ENCODE measurements at regions not wholly inside any gene's neighbourhood (a gene's known extent, or its start where the extent isn't known, plus 50 kb on each side); places are given as distances from the start of the nearest gene placed in this dataset.

- no peak for TF ChIP-seq CTCF (IDR thresholded peaks at IDR 0.05; ENCODE audit: insufficient read depth, low read length)
- DNase-seq (ENCODE audit: low read depth): peak; percentile 11
- H3K4me3 ChIP-seq (ENCODE audit: low read depth, low read length): no peak overlapping the region
These were observed 302.9 kb upstream of the XYLT1 start for GRCh38 chr16:17773698-17774101.

- TF ChIP-seq CTCF (IDR thresholded peaks at IDR 0.05; ENCODE audit: insufficient read depth, low read length): no peak
- no peak overlapping the region for H3K4me3 ChIP-seq (ENCODE audit: low read depth, low read length)
- no peak for DNase-seq (ENCODE audit: low read depth)
These were observed 299.3 kb upstream of the XYLT1 start for GRCh38 chr16:17770104-17770503.

GRCh38 chr16:17769065-17769464, 298.3 kb upstream of the XYLT1 start:
- peak; percentile 2 for DNase-seq (ENCODE audit: low read depth)
- no peak overlapping the region for H3K4me3 ChIP-seq (ENCODE audit: low read depth, low read length)
- no peak for TF ChIP-seq CTCF (IDR thresholded peaks at IDR 0.05; ENCODE audit: insufficient read depth, low read length)

GRCh38 chr16:17768257-17768656, 297.5 kb upstream of the XYLT1 start:
- no peak overlapping the region for H3K4me3 ChIP-seq (ENCODE audit: low read depth, low read length)
- DNase-seq (ENCODE audit: low read depth): peak; percentile 67
- no peak for TF ChIP-seq CTCF (IDR thresholded peaks at IDR 0.05; ENCODE audit: insufficient read depth, low read length)

- H3K4me3 ChIP-seq (ENCODE audit: low read depth, low read length): no peak overlapping the region
- no peak for TF ChIP-seq CTCF (IDR thresholded peaks at IDR 0.05; ENCODE audit: insufficient read depth, low read length)
- DNase-seq (ENCODE audit: low read depth): no peak
These were observed 295.3 kb upstream of the XYLT1 start for GRCh38 chr16:17766012-17766411.

- no peak for TF ChIP-seq CTCF (IDR thresholded peaks at IDR 0.05; ENCODE audit: insufficient read depth, low read length)
- no peak overlapping the region for H3K4me3 ChIP-seq (ENCODE audit: low read depth, low read length)
- DNase-seq (ENCODE audit: low read depth): no peak
These were observed 289.0 kb upstream of the XYLT1 start for GRCh38 chr16:17759451-17760390.
